ENCODE measurements at regions not wholly inside any gene's neighbourhood (a gene's known extent, or its start where the extent isn't known, plus 50 kb on each side); places are given as distances from the start of the nearest gene placed in this dataset.

GRCh38 chr15:47504624-47505256 lies 212.6 kb upstream of the SEMA6D start:
- Histone ChIP-seq H3K4me2 (ENCODE audit: low read depth, low read length, poor library complexity, severe bottlenecking) (no peak overlapping the region), H3K4me3 (ENCODE audit: insufficient read depth, low read length, poor library complexity, severe bottlenecking) (no peak overlapping the region), H3K9me2 (replicated peaks; ENCODE audit: insufficient read depth, low read length) (no peaks in the 10 kb centered on the region), H4K20me1 (ENCODE audit: low read depth, low read length) (no peaks in the 10 kb centered on the region), H2AFZ (ENCODE audit: low read depth, low read length, severe bottlenecking) (no peak overlapping the region), H3K79me2 (ENCODE audit: insufficient read depth, low read length) (no peaks in the 10 kb centered on the region), H3K36me3 (ENCODE audit: low read length) (no peaks in the 10 kb centered on the region), H3K27me3 (ENCODE audit: low read length) (no peaks in the 10 kb centered on the region), H3K9ac (ENCODE audit: low read length) (no peak overlapping the region), H3K27ac (ENCODE audit: low read depth, low read length) (no peak overlapping the region), H3K9me3 (ENCODE audit: insufficient read depth, low read length) (no peaks in the 10 kb centered on the region), H3F3A (ENCODE audit: insufficient read depth) (no peaks in the 10 kb centered on the region)
- TF ChIP-seq, protein P1, sequence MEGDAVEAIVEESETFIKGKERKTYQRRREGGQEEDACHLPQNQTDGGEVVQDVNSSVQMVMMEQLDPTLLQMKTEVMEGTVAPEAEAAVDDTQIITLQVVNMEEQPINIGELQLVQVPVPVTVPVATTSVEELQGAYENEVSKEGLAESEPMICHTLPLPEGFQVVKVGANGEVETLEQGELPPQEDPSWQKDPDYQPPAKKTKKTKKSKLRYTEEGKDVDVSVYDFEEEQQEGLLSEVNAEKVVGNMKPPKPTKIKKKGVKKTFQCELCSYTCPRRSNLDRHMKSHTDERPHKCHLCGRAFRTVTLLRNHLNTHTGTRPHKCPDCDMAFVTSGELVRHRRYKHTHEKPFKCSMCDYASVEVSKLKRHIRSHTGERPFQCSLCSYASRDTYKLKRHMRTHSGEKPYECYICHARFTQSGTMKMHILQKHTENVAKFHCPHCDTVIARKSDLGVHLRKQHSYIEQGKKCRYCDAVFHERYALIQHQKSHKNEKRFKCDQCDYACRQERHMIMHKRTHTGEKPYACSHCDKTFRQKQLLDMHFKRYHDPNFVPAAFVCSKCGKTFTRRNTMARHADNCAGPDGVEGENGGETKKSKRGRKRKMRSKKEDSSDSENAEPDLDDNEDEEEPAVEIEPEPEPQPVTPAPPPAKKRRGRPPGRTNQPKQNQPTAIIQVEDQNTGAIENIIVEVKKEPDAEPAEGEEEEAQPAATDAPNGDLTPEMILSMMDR (IDR thresholded peaks at IDR 0.05; ENCODE audit: insufficient read depth, low read length, poor library complexity, severe bottlenecking), result no peak
- TF ChIP-seq EZH2phosphoT487 (conservative IDR thresholded peaks at IDR 0.05; ENCODE audit: low read length), result no peak

- Histone ChIP-seq H2AFZ (ENCODE audit: low read depth, low read length, severe bottlenecking) (no peak overlapping the region), H3K79me2 (ENCODE audit: insufficient read depth, low read length) (no peaks in the 10 kb centered on the region), H3K9me3 (ENCODE audit: insufficient read depth, low read length) (no peaks in the 10 kb centered on the region), H3K27ac (ENCODE audit: low read depth, low read length) (no peak overlapping the region), H3F3A (ENCODE audit: insufficient read depth) (no peaks in the 10 kb centered on the region), H3K4me3 (ENCODE audit: insufficient read depth, low read length, poor library complexity, severe bottlenecking) (no peak overlapping the region), H3K27me3 (ENCODE audit: low read length) (no peaks in the 10 kb centered on the region), H3K9me2 (replicated peaks; ENCODE audit: insufficient read depth, low read length) (no peaks in the 10 kb centered on the region), H3K36me3 (ENCODE audit: low read length) (no peaks in the 10 kb centered on the region), H3K4me2 (ENCODE audit: low read depth, low read length, poor library complexity, severe bottlenecking) (no peak overlapping the region), H4K20me1 (ENCODE audit: low read depth, low read length) (no peaks in the 10 kb centered on the region), H3K9ac (ENCODE audit: low read length) (no peak overlapping the region)
- TF ChIP-seq, protein P1 (IDR thresholded peaks at IDR 0.05; ENCODE audit: insufficient read depth, low read length, poor library complexity, severe bottlenecking), result no peak
- TF ChIP-seq EZH2phosphoT487 (conservative IDR thresholded peaks at IDR 0.05; ENCODE audit: low read length), result no peak
These were observed 211.5 kb upstream of the SEMA6D start for GRCh38 chr15:47505712-47506328.

- Histone ChIP-seq H3K4me2 (ENCODE audit: low read depth, low read length, poor library complexity, severe bottlenecking) (no peak overlapping the region), H2AFZ (ENCODE audit: low read depth, low read length, severe bottlenecking) (no peak overlapping the region), H3K9me2 (replicated peaks; ENCODE audit: insufficient read depth, low read length) (no peaks in the 10 kb centered on the region), H3K27ac (ENCODE audit: low read depth, low read length) (no peak overlapping the region), H3K9me3 (ENCODE audit: insufficient read depth, low read length) (no peaks in the 10 kb centered on the region), H3K4me3 (ENCODE audit: insufficient read depth, low read length, poor library complexity, severe bottlenecking) (no peak overlapping the region), H3K79me2 (ENCODE audit: insufficient read depth, low read length) (no peaks in the 10 kb centered on the region), H3F3A (ENCODE audit: insufficient read depth) (no peaks in the 10 kb centered on the region), H3K27me3 (ENCODE audit: low read length) (no peaks in the 10 kb centered on the region), H4K20me1 (ENCODE audit: low read depth, low read length) (no peaks in the 10 kb centered on the region), H3K9ac (ENCODE audit: low read length) (no peak overlapping the region), H3K36me3 (ENCODE audit: low read length) (no peaks in the 10 kb centered on the region)
- TF ChIP-seq, protein P1 (IDR thresholded peaks at IDR 0.05; ENCODE audit: insufficient read depth, low read length, poor library complexity, severe bottlenecking), result no peak
- no peak for TF ChIP-seq EZH2phosphoT487 (conservative IDR thresholded peaks at IDR 0.05; ENCODE audit: low read length)
These were observed 210.8 kb upstream of the SEMA6D start for GRCh38 chr15:47506329-47507100.

Measured in SU-DHL-6 (cell line).